ENCODE measurements at regions not wholly inside any gene's neighbourhood (a gene's known extent, or its start where the extent isn't known, plus 50 kb on each side); places are given as distances from the start of the nearest gene placed in this dataset.

DNA sequence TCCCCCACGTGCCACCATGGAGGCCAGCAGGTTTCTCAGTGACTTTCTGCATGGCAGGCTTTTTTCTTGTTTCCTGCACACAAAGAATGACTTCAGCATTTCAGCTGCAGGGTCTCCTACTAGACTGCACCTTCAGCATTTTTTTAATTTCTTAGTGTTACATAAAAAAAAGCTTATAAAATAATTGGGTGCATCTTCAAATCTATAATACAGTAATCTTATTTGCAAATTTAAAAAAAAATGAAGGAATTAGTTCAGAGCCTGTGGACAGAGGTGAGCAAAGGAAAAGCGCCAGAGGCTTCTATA, 57.6 kb downstream of the FAM50B start:
- TF ChIP-seq CTBP1 (IDR thresholded peaks at IDR 0.05; ENCODE audit: borderline replicate concordance) = no peak
- no peak for TF ChIP-seq BHLHE40 (IDR thresholded peaks at IDR 0.05; ENCODE audit: borderline replicate concordance)
- ChIA-PET POLR2A (no interaction called here), CTCF (no interaction called here)
- no peak for DNase-seq (ENCODE audit: extremely low spot score)

DNA sequence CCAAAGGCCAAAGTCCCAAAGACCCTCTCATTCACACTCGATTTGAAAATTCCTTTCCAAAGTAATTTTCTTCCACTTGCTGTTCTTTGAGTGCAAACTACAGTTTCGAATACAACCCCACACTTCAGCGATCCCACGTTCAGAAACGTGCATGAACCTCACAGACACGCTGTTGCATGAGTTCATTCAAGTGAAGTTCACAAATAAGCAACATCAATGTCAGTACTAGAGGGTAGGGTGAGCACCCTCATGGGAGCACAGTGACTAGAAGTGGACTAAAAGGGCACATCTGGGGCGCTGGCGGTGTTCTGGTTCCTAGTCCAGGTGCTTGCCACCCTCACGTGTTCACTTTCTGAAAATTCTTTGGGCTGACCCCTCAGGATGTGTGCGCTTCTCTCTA, 59.0 kb downstream of the FAM50B start:
- TF ChIP-seq NFRKB (IDR thresholded peaks at IDR 0.05) (no peak), ARNT (IDR thresholded peaks at IDR 0.05) (no peak), SP1 (IDR thresholded peaks at IDR 0.05) (no peak), LEF1 (IDR thresholded peaks at IDR 0.05; ENCODE audit: borderline replicate concordance) (no peak), L3MBTL2 (conservative IDR thresholded peaks at IDR 0.05) (no peak), CTBP1 (IDR thresholded peaks at IDR 0.05; ENCODE audit: borderline replicate concordance) (no peak), FOXA1 (IDR thresholded peaks at IDR 0.05) (no peak), TARDBP (IDR thresholded peaks at IDR 0.05) (no peak), ELF4 (IDR thresholded peaks at IDR 0.05) (no peak), SUZ12 (IDR thresholded peaks at IDR 0.05) (no peak), HDGF (IDR thresholded peaks at IDR 0.05; ENCODE audit: borderline replicate concordance) (no peak)
- DNase-seq (ENCODE audit: extremely low spot score) = no peak
- CTCF ChIA-PET = no interaction called here
- POLR2A ChIA-PET = no interaction called here

DNA sequence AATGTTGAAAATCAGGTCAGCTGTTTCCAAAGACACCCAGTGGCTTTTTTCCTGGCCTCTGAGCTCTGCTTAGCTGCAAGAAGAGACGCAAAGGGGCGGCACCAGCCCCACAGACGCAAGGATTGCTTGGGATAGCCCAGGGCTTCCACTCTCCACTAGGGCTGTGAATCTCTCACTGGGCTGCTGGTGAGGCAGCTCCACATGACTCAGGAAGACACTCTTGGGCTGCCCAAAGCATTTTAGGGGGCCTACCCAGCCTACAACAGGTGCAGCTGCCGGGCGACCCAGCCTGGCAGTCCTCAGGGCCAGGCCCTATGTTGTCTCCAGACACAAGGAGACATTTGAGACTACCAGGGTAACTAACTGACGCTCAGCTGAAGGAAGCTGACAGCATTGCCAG, 59.8 kb downstream of the FAM50B start:
- DNase-seq (ENCODE audit: extremely low spot score) = no peak
- TF ChIP-seq L3MBTL2 (conservative IDR thresholded peaks at IDR 0.05) = no peak
- no peak for TF ChIP-seq NFRKB (IDR thresholded peaks at IDR 0.05)
- TF ChIP-seq ARNT (IDR thresholded peaks at IDR 0.05) = no peak
- TF ChIP-seq LEF1 (IDR thresholded peaks at IDR 0.05; ENCODE audit: borderline replicate concordance) = no peak
- TF ChIP-seq TARDBP (IDR thresholded peaks at IDR 0.05) = no peak
- no peak for TF ChIP-seq ZNF384 (IDR thresholded peaks at IDR 0.05)
- TF ChIP-seq, protein P1, sequence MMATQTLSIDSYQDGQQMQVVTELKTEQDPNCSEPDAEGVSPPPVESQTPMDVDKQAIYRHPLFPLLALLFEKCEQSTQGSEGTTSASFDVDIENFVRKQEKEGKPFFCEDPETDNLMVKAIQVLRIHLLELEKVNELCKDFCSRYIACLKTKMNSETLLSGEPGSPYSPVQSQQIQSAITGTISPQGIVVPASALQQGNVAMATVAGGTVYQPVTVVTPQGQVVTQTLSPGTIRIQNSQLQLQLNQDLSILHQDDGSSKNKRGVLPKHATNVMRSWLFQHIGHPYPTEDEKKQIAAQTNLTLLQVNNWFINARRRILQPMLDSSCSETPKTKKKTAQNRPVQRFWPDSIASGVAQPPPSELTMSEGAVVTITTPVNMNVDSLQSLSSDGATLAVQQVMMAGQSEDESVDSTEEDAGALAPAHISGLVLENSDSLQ (IDR thresholded peaks at IDR 0.05) = no peak
- TF ChIP-seq CTBP1 (IDR thresholded peaks at IDR 0.05; ENCODE audit: borderline replicate concordance) = no peak
- no peak for TF ChIP-seq SP1 (IDR thresholded peaks at IDR 0.05)
- TF ChIP-seq BHLHE40 (IDR thresholded peaks at IDR 0.05; ENCODE audit: borderline replicate concordance) = no peak
- CTCF ChIA-PET = interaction anchor here (1.1 kb wide), 1 partner anchor 59 kb away, joined by 3 read pairs; no protein-coding TSS in a partner anchor
- POLR2A ChIA-PET = no interaction called here

DNA sequence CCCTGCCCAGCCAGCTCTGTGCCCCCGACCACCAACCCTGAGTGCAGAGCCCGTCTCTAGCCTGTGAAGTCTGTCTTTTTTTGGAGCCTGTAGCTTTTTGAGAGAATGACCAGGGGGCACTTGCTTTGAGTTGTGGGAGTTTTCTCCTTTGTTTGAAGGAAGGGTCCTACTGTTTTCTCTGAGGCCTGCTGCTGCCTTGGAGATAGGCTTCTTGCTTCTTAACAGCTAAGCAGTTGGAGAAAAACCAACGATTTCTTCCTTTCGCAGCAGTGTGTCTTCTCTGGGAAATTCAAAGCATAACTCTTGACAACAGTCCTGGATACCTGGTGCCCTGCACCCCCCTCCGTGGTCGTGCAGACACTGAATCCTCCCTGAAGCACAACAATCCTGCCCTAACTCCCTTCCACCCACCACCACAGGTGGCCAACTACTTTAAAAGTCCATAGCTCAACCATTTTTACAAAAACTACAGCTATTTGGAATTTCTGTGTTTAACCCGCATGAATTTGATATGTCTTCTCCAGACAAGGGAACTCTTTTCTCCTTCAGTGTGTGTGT, 61.0 kb downstream of the FAM50B start:
- POLR2A ChIA-PET = interaction anchor here (1.3 kb wide), 1 partner anchor 9 kb away, joined by 5 read pairs; no protein-coding TSS in a partner anchor
- TF ChIP-seq FOXM1 (IDR thresholded peaks at IDR 0.05; ENCODE audit: borderline replicate concordance) (no peak), BHLHE40 (IDR thresholded peaks at IDR 0.05; ENCODE audit: borderline replicate concordance) (no peak), HDGF (IDR thresholded peaks at IDR 0.05; ENCODE audit: borderline replicate concordance) (no peak)
- DNase-seq (ENCODE audit: extremely low spot score) = no peak
- CTCF ChIA-PET = interaction anchor here (0.7 to 1.2 kb wide), 4 partner anchors 18 to 68 kb away, joined by 3 to 4 read pairs (median 3); no protein-coding TSS in a partner anchor

DNA sequence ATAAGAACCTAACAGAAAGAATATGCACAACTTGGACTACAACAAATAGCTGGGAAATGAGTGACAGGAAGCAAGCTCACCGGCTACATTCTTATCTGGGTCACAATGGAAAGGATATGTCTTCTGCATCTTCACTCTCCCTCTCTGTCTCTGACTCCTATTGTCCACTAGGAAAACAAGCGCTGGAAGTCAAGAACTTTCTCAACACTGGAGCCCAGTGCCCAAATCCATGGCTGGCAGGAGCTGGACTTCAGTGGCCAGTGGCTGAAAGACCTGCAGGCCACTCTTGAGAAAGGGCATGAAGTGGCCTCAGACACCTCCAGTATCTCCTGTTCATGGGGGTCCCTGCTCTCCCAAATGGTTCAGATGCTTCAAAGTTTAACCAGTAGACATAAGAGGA, 62.0 kb downstream of the FAM50B start:
- ChIA-PET POLR2A (interaction anchor here (1.1 kb wide), 1 partner anchor 110 kb away, joined by 3 read pairs; a partner anchor contains a TSS), CTCF (interaction anchor here (1.2 kb wide), 1 partner anchor 62 kb away, joined by 3 read pairs; no protein-coding TSS in a partner anchor)
- no peak for DNase-seq (ENCODE audit: extremely low spot score)
- TF ChIP-seq NFRKB (IDR thresholded peaks at IDR 0.05) = no peak
- no peak for TF ChIP-seq CTBP1 (IDR thresholded peaks at IDR 0.05; ENCODE audit: borderline replicate concordance)
- no peak for TF ChIP-seq SP1 (IDR thresholded peaks at IDR 0.05)
- TF ChIP-seq ELF4 (IDR thresholded peaks at IDR 0.05) = no peak

DNA sequence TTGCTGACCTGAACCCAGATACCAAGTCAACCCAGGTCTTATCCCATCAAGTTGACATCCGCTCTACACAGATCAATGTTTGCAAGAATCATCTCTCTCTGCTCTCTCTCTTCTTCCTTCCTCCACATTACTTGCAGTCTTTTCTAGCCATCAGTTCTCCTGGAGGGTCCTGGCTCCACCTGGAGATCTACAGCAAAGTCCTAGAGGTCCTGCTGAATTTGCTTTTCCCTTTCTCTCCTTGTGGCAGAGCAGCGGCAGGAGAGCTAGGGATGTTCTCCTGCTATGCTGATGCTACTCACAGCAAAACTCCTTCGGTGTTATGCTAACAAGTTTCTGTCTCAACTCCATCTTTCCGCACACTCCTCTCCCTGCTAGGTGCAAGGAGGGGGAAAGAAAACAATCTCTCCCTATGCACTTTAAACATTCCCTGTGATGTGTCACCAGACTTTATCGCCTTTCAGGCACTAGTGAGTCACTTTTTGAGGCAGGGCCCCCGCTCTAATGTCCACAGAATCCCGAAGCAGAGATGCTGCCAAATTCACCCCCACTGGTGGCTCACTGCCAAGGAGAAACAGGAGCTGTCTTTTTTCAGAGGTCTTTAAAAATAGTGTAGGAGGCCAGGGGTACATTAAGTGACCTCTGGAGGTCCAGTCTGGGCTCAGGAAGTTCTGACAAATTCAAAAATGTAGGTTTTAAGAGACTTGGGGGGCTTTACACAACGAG, 62.6 kb downstream of the FAM50B start:
- DNase-seq (ENCODE audit: extremely low spot score) = peak; percentile 21
- CTCF ChIA-PET = interaction anchor here (1.0 to 1.2 kb wide), 2 partner anchors 21 to 63 kb away, joined by 3 to 5 read pairs; no protein-coding TSS in a partner anchor
- POLR2A ChIA-PET = interaction anchor here (1.1 kb wide), 1 partner anchor 109 kb away, joined by 3 read pairs; a partner anchor contains a TSS
- TF ChIP-seq ZNF384 (IDR thresholded peaks at IDR 0.05) = no peak
- no peak for TF ChIP-seq CTBP1 (IDR thresholded peaks at IDR 0.05; ENCODE audit: borderline replicate concordance)
- TF ChIP-seq L3MBTL2 (conservative IDR thresholded peaks at IDR 0.05) = no peak
- no peak for TF ChIP-seq BHLHE40 (IDR thresholded peaks at IDR 0.05; ENCODE audit: borderline replicate concordance)
- TF ChIP-seq TARDBP (IDR thresholded peaks at IDR 0.05) = no peak
- no peak for TF ChIP-seq NFRKB (IDR thresholded peaks at IDR 0.05)
- TF ChIP-seq FOXK2 (IDR thresholded peaks at IDR 0.05) = no peak
- TF ChIP-seq, protein P1 (IDR thresholded peaks at IDR 0.05) = no peak
- no peak for TF ChIP-seq SUZ12 (IDR thresholded peaks at IDR 0.05)
- TF ChIP-seq ELF4 (IDR thresholded peaks at IDR 0.05) = no peak

DNA sequence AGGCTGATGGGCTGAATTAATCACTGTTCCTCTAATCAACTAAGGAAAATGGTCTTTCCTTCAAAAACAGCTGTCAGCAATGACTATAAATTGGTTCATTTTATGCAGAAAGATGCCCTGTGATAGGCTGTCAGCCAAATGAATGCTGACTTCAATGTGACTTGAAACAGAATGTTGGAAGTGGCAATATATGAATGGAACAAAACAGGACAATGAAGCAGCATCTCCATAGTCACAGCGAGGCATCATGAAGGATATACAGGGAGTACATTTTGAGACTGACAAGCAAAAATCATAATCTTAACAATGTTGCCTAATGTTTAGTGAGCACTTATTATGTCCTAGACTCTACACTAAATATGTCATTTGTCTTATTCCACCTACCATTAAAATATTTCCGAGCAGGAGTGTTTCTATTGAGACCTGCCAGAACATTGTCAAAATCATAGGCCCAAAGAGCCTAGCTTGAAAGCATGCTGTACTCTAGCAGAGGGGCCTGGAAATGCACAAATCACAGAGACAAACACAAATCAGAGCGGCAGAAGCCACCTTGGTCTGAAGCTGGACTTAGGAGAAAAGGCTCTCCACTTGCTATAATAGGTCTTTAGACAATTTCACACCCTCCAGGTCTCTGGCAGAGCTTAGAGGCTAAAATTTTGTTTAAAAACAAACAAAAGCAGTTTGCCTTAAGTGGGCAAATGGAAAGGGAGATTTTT, 63.3 kb downstream of the FAM50B start:
- ChIA-PET CTCF (interaction anchor here (1.0 to 1.9 kb wide), 2 partner anchors 20 to 21 kb away, joined by 5 to 10 read pairs; no protein-coding TSS in a partner anchor), POLR2A (interaction anchor here (1.0 to 1.1 kb wide), 3 partner anchors 106 to 109 kb away, joined by 3 read pairs; a partner anchor contains a TSS)
- no peak for DNase-seq (ENCODE audit: extremely low spot score)
- TF ChIP-seq TARDBP (IDR thresholded peaks at IDR 0.05) (no peak), SP1 (IDR thresholded peaks at IDR 0.05) (no peak), ZNF384 (IDR thresholded peaks at IDR 0.05) (no peak), ELF4 (IDR thresholded peaks at IDR 0.05) (no peak), ARNT (IDR thresholded peaks at IDR 0.05) (no peak), HDGF (IDR thresholded peaks at IDR 0.05; ENCODE audit: borderline replicate concordance) (no peak), NFRKB (IDR thresholded peaks at IDR 0.05) (no peak)
